Lung (tissue), 11 donors: ENCODE measurements at regions not wholly inside any gene's neighbourhood (a gene's known extent, or its start where the extent isn't known, plus 50 kb on each side); places are given as distances from the start of the nearest gene placed in this dataset.

ENCODE experiments used
- ATAC-seq: fragments of 200-7000 bp; cut with Tn5 transposase; one replicate; pipeline ENCODE4 v1.9.1; 2020; ENCODE audit warnings: moderate number of reproducible peaks; ENCODE audit not compliant: insufficient read depth, low FRiP score
- DNase-seq, 3 donors: peaks; one replicate each; pipeline ENCODE4 v3.0.0-alpha.2; 2013 to 2017
- H3K27ac ChIP-seq, 2 donors: one replicate each; pipeline ENCODE4 v1.5.1; 2013; ENCODE audit warnings: mild to moderate bottlenecking in 2 of 2, moderate library complexity in 2 of 2, control low read depth in 1 of 2, inconsistent platforms in 1 of 2, low read depth in 1 of 2, low read length in 1 of 2
- H3K27me3 ChIP-seq, 3 donors: one replicate each; pipeline ENCODE4 v1.5.1; 2013; ENCODE audit warnings: low read length in 2 of 3; ENCODE audit not compliant: control insufficient read depth in 3 of 3, insufficient read depth in 3 of 3
- H3K36me3 ChIP-seq, 4 donors: one replicate each; pipeline ENCODE4 v1.5.1; 2013; ENCODE audit warnings: low read length in 4 of 4, mild to moderate bottlenecking in 1 of 4, moderate library complexity in 1 of 4; ENCODE audit not compliant: control insufficient read depth in 4 of 4, insufficient read depth in 4 of 4
- H3K4me1 ChIP-seq, 5 donors: one replicate each; pipeline ENCODE4 v1.5.1; 2013; ENCODE audit warnings: low read length in 5 of 5, mild to moderate bottlenecking in 2 of 5, moderate library complexity in 1 of 5; ENCODE audit not compliant: control insufficient read depth in 5 of 5, insufficient read depth in 5 of 5
- H3K4me3 ChIP-seq: one replicate; pipeline ENCODE4 v1.5.1; 2013; ENCODE audit warnings: mild to moderate bottlenecking, control low read depth, moderate library complexity
- H3K9ac ChIP-seq, 2 donors: one replicate each; pipeline ENCODE4 v1.5.1; 2013; ENCODE audit warnings: low read length in 2 of 2, control low read depth in 1 of 2; ENCODE audit not compliant: insufficient read depth in 1 of 2
- H3K9me3 ChIP-seq, 4 donors: one replicate each; pipeline ENCODE4 v1.5.1; 2013; ENCODE audit warnings: low read length in 3 of 4, mild to moderate bottlenecking in 1 of 4, moderate library complexity in 1 of 4; ENCODE audit not compliant: control insufficient read depth in 4 of 4, insufficient read depth in 3 of 4
- CTCF ChIP-seq: IDR thresholded peaks from 2 replicates; pipeline ENCODE4 v1.5.1; 2012; ENCODE audit warnings: mild to moderate bottlenecking; ENCODE audit errors: control extremely low read depth, extremely low read depth
- WGBS, 2 donors: extraction: QIAGEN DNeasy Blood & Tissue Kit; methylation state at CpG; one replicate each; pipeline ENCODE4 v1.1.7; 2013; 5-methylcytosine and 5-hydroxymethylcytosine counted together
- donor health status: control.
- donor health status: control.
- donor health status: Bipolar disorder and iron deficiency.
- donor health status: healthy.
- donor health status: DM: yes; HTN: yes; CAD: no.

DNA sequence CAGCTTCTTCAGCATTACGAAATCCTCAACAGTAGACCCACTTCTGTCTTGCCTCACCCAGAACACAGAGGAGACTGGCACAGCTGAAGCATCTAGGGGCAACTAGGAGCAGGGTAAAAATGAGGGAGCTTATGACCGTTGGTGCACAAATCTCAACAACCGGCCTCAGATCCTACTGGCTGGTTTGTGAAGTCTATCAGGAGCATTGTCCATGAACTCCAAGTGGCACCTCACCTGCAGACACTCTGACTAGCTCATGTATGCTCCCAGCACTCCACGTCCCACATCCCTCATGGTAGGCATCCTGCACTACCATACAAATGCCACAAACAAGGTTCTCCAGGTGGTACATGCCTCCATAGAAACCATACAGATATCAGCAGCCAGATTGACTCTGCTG, 163.1 kb downstream of the TLE3 start:
- DNase-seq (no peak), ATAC-seq (no peak)
- H3K4me3 ChIP-seq = no peak overlapping the region
- 85 to 86% methylated on average over 4 of the region's 4 CpGs for WGBS, 2 donors
- peaks cover 0 to 16% (median 0%) of the 10 kb centered on the region in 5 donors for H3K4me1 ChIP-seq
- no peak overlapping the region for H3K9ac ChIP-seq
- no peak for TF ChIP-seq CTCF
- H3K27me3 ChIP-seq = no peaks in the 10 kb centered on the region
- no peaks in the 10 kb centered on the region for H3K36me3 ChIP-seq
- H3K27ac ChIP-seq = no peak overlapping the region
- H3K9me3 ChIP-seq = peaks cover 0 to 11% (median 6%) of the 10 kb centered on the region in 4 donors

DNA sequence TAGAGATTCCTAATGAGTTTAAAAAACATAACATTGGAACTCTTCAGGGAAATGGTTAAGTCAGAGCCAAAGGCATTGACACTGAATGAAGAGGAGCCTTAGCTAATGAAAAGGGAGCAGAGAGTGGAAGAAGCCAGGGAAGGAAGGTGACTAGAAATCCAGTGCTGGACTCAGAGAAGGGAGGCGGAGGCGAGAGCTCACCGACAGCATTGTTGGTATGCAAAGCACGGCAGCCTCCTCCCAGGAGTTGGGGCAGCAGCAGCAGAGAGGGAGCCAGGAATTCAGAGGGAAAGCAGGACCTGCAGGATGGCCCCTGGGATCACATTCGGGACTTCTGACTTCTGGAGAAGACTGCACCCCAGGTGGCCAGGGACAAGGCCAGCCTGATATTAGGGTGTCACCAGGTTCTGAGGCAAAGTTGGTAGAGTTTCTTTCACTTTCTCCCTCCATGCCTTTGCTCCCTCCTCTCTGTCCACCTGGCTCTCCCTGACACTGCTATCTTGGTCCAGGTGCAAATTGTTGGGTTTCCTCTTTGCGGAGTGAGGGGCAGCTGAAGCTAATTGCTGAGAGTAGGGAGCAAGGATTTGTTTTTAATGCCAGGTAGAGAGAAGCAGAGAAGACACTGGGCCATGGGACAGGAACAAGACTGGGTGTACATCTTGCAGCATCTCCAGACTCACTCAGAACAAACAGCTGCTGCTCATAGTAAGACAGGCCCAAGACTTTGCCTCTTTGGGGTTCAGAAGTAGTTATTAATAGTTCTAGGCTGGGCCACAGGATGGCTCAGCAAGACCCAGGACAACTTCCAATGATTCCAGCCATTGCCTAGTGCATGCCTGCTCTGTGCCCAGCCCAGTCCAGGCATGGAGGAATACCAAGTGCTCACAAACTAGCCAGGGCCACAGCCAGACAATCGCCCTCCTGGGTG, 157.9 kb downstream of the TLE3 start:
- Histone ChIP-seq H3K9me3 (peaks cover 0 to 9% (median 4%) of the 10 kb centered on the region in 4 donors), H3K36me3 (no peaks in the 10 kb centered on the region), H3K9ac (no peak overlapping the region), H3K27me3 (no peaks in the 10 kb centered on the region), H3K4me1 (no peaks in the 10 kb centered on the region), H3K27ac (no peak overlapping the region), H3K4me3 (no peak overlapping the region)
- ATAC-seq = no peak
- WGBS, 2 donors = 70 to 81% methylated on average over 7 of the region's 7 CpGs
- TF ChIP-seq CTCF = no peak
- DNase-seq = peak in 1 of 3 donors; percentile 8

DNA sequence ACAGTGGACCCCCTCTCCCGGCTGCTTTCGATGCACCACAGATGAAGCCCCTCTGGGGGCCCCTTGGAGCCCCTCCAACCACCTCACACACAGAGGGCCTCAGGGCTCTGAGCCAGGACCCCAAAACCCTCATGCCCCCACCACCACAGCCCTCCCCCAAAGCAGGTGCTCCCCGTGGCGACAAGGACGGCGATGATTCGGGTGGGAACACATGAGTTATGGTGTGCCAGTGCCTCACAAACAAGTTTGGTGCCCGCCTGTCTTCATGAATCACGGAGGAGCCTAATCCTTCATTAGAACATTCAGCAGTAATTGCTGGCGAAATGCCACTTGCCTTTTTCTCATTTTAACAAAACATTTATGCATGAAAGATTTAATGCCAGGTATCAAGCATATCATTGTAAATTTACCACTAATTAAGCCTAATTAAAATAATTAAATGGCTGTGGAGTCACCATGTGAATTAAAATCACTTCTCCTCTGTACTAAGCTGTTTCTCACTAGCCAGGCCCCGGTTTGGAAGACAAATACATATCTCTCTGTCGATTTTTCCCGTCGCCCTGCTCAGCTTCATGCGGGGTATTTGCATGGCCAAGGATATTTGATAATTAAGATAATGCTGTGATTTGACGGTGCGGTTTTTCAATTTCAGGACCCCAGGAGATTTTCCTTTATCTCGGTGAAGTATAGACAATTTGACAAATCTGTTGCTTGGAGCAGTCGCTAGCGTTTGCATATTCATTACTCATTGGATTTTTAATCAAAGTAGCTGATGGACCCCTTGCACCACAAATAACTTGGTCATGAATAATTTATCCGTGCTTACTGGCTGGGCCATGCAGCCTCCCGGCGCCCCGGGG, 157.0 kb downstream of the TLE3 start:
- no peak for ATAC-seq
- H3K9me3 ChIP-seq = peaks cover 0 to 4% (median under 1%) of the 10 kb centered on the region in 4 donors
- H3K27me3 ChIP-seq = no peaks in the 10 kb centered on the region
- no peak overlapping the region for H3K9ac ChIP-seq
- WGBS, 2 donors = 93% methylated on average over 24 of the region's 24 CpGs
- no peak overlapping the region for H3K27ac ChIP-seq
- TF ChIP-seq CTCF = no peak
- H3K4me3 ChIP-seq = no peak overlapping the region
- no peaks in the 10 kb centered on the region for H3K36me3 ChIP-seq
- DNase-seq = no peak
- no peaks in the 10 kb centered on the region for H3K4me1 ChIP-seq
